ENCODE measurements at regions not wholly inside any gene's neighbourhood (a gene's known extent, or its start where the extent isn't known, plus 50 kb on each side); places are given as distances from the start of the nearest gene placed in this dataset.
"Not testable (repeated sequence)": the region's sequence is repeated elsewhere in the genome, so short reads cannot be mapped to it uniquely, and the experiment has no call there.

DNA sequence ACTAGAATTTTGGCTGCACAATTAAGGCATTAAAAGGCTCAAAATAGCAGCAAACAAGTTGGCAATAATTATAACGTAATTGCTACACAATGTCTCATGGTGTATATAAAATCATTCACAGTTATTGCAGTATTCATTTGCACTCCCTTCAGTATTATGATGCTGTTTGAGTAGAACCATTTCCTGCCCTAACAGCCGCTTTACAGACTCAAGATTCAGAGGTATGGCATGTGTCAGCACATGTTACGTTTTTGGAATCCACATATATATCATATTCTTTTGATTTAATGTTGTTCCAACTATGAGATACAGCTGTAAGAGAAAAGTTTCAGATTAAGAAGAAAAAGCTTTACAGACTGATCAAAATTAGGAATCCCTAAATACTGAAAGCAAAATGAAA lies 56.3 kb upstream of the NCKAP5 start:
- DNase-seq (ENCODE audit: low read depth) = no peak

DNA sequence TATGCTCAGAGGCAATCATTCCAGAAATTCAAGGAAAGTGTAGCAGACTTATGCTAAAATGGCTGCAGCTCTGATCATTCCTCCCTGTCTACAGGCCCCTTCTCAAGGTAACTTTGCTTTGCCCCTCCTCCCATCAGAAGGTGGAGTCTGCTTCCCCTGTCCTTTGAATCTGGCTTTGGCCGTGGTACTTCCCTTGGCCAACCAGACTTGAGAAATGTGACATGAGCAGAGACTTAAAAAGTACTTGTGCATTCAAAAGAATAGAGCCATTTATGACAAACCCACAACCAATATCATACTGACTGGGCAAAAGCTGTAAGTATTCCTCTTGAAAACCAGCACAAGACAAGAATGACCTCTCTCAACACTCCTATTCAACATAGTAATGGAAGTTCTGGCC lies 59.5 kb upstream of the NCKAP5 start:
- no peak for DNase-seq (ENCODE audit: low read depth)

DNA sequence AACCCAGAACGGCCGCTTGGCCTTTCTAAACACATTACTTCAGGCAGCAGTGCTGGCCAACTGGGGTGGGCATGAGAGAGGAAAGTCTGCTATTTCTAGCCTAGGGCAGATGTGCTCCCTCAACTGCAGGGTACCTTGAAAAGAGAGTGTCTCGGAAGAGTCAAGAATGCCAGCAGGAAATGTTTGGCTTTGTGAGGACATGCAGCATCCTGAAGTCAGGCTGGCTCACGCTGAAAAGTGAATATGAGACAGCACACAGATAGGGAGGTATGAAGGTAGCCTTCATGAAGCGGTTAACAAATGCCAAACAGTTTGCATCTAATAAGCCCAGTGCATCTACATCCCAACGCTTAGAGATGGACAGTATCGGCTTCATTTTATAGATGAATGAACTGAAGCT lies 65.0 kb upstream of the NCKAP5 start:
- no peak for DNase-seq (ENCODE audit: low read depth)

DNA sequence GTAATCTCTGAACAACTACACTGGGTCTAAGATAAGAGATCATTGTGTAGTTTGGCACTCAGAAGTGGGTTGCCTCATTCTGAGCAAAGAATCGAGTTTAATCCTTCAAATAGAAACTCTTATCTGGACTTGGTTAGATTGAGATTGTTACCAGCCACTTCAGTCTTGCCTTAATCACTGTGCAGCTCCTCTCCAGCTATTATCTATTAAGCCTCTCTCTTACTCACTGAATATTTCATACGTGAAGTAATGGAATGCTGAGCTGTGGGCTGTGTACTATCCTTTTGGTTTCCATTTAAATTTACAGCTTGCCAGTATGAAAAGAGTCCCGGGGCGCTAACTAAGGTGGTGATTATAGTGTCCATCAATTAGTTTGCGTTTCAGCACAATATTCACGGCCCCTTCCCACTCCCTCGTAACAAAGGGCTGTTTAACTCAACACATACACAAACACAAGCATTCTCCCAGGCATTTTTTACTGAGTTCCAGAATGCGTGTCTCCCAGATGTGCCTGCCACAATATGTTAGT lies 65.7 kb upstream of the NCKAP5 start:
- no peak for DNase-seq (ENCODE audit: low read depth)

DNA sequence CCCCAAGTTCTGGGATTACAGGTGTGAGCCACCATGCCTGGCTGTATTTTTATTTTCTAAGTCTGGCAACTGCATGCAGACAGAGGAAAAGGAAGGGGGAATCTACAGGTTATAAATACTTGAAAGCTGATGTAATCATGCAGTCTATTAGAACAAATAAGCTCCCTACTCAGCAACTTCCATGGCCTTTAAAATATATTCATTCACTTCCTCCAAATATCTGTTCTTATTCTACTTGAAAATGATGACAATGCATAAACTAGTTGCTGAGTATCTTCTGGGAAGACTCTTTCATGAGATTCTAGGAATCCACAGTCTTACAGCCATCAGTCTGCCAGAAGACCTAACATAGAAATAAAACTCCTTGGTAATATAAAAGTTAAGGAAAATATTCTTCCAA lies 66.9 kb upstream of the NCKAP5 start:
- DNase-seq (ENCODE audit: low read depth) = no peak

DNA sequence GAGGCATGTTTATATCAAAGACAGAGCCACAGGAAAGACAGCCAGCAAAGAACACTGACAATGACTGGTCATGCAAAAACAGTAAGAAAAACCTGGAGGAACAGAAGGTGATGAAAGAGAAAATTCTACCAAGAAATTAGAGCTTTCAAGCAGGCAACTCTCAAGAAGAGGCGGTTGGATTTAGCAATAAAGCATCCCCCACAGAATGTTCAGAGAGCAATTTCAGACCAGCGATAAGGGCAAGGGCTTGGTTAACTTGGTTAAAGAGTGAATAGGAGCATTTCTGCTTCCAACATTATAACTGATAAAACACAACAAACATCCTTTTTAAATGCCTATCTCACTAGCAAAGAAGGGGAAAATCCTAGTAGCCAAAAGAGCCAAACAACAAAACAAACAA lies 68.0 kb upstream of the NCKAP5 start:
- no peak for DNase-seq (ENCODE audit: low read depth)

DNA sequence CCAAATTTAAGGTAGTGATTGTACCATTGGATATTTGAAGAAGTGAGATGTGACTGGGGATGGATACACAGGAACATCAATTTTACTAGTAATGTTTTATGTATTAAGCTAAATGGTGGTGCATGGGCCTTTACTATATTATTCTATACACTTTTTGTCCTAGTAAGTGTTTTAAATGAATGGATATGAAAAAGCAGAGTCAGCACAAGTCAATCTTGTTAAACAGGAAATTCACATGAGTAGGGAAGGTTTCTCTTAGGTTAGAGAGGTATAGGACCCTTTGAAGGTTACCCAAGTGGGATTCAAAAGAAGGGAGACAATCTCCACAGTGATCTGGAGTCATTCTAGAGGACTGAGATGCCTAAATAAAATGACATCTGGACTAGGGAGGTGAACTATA lies 71.8 kb upstream of the NCKAP5 start:
- no peak for DNase-seq (ENCODE audit: low read depth)

DNA sequence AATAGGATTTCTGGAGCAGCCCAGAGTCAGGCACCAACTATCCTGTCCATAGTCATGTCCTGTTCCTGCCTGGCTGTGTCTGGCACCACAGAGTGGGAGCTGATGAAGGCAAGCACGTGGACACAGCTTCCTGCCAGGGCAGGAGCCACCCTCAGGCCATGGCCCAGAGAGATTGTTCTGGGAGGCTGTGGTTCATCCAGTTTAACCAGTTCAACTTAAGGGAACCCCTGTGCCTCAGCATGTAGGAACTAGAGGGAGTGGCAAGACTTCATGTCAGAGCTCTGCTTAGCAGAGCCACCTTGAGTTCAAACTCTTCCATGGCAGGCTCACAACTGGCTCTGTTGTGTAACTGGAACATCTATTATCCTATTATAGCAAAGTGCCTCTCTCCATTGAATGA lies 73.2 kb upstream of the NCKAP5 start:
- DNase-seq (ENCODE audit: low read depth) = no peak

DNA sequence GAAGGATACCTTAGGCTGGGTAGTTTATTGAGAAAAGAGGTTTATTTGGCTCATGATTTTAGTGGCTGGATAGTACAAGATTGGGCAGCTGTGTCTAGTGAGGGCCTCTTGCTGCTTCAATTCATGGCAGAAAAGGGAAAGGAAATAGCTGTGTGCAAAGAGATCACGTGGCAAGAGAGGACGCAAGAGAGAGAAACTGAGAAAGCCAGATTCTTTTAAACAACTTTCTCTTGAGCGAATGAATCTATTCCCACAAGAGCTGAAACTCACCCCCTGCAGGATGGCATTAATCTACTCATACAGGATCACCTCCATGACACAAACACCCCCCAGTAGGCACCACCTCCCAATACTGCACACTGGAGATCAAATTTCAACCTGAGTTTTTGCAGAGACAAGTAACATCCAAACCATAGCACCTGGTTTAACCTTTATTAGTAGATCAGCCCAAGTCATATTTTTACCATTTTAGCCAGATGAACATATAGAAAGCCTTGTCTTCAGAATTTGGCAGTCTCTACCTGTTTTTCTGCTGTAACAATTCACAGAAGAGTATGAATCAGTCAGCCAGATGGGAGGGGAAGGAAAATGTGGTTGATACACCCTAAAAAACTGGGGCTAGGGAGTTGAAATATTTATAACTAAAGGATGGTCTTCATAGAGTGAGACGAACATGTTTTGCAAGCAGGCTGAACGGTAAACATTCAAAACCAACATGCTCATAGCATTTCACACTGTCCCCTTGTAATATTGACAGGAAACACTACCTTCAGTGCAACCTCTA lies 73.9 kb upstream of the NCKAP5 start:
- DNase-seq (ENCODE audit: low read depth) = no peak

DNA sequence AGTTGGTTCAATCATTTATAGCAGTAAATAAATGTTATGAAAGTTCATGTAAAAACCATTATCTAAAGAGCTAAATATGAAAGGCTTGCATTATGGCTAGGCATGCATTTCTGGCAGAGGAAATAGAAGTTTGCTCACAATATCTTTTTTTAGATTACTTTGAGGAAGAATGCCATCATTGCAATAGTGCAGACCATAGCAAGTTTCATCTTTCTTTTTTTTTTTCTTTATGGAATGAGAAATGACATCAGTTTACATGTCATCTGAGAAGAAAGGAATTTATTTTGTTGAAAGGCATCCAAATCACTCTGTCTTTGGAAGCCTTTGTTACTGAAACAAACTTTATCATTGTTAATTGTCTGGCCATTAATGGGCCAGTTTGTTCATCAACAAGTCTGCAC lies 74.5 kb upstream of the NCKAP5 start:
- no peak for DNase-seq (ENCODE audit: low read depth)

DNA sequence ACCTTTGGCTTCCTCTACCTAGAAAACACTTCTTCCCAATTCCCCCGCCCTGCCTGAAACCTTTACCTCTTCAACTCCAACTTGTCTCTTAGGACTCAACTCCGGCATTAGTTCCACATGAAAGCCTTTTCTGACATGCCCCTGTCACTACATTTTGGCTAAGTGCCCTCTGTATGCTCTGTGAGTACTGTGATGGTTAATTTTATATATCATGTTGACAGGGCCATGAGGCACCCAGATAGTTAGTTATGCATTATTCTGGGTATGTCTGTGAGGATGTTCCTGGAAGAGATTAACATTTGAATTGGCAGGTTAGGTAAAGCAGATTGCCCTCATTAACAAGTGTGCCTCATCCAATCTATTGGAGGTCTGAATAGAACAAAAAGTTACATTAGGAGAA lies 75.6 kb upstream of the NCKAP5 start:
- DNase-seq (ENCODE audit: low read depth) = no peak

DNA sequence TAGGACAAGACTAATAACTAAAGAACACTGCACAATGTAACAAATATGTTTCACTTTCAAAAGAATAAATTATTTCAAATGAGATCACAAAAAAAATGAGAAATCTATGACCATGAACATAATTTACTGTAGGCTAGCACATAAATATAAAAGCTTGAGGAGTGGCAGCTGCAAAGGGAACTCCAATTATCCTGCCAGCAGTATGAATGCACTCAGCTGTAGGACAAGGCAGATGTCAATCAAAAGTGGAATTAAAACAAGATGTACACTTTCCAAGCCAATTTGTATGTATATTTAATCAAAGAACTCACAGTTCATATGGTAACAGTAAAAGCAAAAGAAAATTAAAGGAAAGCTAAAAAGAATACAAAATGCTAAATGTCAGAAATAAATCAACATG lies 76.6 kb upstream of the NCKAP5 start:
- no peak for DNase-seq (ENCODE audit: low read depth)

DNA sequence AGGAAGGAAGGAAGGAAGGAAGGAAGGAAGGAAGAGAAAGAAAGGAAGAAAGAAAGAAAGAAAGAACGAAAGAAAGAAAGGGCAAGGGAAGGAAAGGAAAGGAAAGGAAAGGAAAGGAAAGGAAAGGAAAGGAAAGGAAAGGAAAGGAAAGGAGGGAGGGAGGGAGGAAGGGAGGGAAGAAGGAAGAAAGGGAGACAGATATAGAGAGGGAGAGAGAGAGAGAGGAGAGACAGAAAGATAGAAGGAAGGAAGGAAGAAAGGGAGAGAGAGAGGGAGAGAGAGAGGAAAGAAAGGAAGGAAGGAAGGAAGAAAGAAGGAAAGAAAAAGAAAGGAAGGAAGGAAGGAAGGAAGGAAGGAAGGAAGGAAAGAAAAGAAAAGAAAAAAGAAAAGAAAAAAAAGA lies 79.1 kb upstream of the NCKAP5 start:
- DNase-seq (ENCODE audit: low read depth) = not testable (repeated sequence)

DNA sequence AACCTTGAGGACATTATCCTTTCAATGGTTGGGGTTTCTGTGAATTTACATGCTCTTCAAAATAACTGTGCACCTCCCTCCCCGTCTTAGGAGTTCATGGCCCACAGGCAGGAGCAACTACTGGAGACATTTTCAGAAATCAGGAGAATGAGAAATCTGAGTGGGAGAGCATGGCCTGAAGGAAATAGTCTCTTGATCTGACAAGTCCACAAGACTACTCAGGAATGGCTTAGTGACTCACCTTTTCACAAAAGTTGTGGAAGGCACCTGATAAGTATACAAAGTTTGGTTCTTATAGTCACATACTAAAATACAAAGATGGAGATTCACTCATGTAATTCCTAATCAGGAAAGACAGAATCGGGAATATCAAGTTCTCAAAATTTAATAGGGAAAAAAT lies 83.6 kb upstream of the NCKAP5 start:
- DNase-seq (ENCODE audit: low read depth) = no peak

DNA sequence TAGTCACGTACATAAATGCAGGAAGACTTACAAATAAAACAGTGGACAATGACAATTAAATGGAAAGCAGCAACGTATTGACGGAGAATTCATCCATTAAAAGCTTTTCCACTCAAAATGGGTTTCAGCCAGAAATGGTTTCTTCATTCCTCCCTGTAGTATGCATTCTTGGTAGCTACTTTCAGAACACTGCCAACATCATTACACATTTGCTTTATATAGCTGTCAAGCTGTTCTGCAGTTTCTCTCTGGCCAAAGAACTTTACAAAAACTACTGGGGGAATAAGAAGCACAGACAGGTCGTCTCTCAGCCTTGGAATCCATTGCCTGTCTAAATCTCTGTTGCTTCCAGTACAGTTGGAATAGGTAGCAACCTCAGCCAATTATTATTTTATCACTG lies 84.1 kb upstream of the NCKAP5 start:
- DNase-seq (ENCODE audit: low read depth) = no peak

DNA sequence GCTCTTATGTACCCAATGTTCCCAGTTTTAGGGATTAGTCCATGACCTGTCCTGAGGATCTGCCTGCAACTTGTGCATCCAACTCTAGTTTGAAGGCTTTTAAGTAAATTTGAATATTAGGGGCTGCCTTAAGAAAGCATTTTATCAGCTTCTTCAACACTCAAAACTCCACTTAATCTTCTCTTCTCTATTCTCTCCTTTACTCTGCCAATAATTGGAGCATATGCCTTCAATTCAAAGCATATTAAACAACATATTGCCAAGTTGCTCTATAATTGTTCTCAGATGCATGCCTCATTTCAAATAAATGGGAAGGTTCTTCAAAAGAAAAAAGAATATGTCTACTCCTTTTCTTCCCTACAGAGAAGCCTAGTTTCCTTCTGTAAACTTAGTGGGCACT lies 84.8 kb upstream of the NCKAP5 start:
- DNase-seq (ENCODE audit: low read depth) = no peak

DNA sequence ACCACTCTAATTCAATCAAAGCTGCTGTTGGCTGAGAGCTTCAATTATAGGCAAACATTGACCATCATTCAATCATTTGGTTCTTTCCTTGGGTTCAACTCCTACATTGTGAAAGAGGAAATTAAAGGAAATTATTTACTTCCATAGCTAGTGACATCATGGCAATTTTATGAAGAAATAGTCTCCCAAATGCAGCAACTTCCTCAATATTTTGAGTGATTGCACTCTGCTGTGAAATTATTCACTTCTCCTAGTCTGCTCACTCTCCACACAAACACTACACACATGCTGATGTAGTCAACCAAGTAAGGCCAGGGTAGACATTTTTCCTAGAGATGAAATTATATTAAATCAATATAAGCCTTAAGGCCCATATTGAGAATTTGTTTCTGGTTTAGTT lies 86.7 kb upstream of the NCKAP5 start:
- DNase-seq (ENCODE audit: low read depth) = no peak

DNA sequence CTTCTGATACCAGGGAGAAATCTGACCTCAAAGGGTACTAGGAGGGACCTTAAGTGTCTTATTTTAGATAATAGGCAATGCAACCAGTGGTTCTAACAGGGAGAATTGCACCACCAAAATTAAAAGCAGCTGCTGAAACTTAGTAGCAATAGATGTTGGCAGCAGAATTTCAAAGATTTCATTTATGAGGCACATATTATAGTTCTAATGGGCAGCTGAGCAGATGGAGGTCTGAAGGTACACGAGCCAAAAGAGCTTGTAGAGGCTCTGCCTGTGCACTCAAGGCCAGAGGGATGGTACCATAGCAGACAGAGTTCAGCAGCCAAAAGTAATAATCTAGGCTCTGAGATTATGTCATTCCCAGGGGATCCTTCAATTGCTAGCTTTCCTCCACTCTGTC lies 87.3 kb upstream of the NCKAP5 start:
- DNase-seq (ENCODE audit: low read depth) = no peak

DNA sequence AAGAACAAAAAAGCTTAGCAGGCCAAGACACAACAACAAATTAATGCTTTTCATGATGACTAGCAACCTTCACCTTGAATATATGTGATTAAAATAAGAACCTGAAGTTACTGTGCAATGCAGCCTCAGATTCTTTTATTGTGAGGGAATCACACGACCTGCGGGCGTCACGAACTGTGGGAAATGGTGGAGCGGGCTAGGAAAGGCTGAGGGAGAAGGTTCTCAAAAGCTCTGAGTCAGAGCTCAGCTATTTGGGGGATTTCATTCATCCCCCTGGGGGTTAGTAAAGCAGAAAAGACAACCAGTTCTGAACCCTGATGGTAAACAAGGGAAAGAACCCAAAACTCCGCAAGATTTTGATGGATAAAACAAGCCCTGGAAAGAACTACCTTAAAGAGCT lies 89.3 kb upstream of the NCKAP5 start:
- no peak for DNase-seq (ENCODE audit: low read depth)

DNA sequence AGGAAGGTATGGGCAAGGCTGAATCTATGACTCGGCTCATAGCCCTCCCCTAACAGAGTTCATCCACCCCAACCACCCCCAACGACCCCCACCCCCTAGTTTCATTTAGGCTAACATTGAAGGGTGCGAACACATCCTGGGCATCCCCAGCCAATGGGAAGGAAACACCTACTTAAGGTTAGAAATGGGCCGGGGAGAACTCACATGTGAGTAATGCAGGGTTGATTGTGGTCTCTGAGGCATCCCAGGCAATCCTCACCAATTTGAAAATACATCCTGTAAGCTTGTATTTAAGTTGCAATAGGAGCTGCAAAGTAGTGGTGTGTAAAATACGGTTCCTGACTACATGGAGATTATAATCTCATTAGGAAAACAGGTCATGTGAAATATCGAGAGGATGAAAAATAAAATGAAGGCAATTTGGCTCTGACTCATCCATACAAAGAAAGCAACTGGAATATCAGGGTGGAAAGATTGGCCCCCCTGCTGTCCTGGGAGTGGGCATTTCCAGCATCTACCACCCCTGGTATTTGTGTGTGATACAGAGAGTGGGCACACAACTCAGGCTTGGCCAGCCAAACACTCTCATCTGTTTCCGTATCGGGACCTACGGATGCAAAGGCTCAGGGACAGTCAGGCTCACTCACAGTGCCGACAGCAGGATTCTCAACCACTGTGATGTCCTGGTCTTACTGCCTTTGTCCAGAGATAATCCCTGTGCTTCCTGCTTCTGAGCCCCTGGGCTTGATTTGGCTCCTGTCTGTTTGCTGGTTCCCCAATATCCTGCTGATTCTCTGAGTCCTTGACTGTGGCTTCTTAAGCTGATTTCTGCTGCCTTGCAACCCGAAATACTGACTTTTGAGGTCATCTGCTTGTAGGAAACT lies 90.0 kb upstream of the NCKAP5 start:
- DNase-seq (ENCODE audit: low read depth) = no peak

DNA sequence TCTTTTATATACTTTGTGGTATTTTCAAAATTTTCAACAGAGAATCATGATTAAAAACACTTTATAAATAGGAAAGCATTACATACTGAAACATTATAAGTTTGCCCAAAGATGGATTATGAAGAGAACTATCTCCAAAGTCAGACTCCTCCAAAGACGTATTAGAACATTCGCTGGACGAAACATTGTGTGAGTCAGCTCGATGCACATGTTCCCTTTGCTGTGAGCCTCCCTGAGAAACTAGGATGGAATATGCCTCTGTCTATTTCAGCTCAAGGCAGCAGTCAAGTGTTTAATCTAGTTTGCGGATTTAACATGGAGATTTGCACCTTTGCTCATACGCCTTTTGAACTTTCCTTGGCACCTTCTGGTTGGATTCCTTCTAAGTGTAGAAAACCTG lies 92.2 kb upstream of the NCKAP5 start:
- DNase-seq (ENCODE audit: low read depth) = no peak

DNA sequence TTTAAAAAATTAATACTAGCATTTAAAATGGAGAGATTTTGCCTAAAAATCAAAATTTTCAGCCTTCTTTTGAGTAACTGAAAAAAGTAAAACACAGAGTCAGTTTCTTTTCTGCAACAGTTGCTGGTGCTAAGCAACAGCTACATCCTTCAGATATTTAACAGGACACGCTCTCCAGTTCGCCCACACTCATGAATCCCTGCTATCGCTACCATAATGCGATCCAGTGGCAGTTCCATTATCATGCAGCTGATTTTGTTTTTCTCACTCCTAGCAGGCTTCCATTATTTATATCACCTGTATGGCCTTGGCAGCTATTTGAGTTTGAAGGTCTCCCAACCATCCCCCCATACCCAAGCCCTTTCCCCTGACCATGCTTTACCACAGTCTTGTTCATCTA lies 93.1 kb upstream of the NCKAP5 start:
- DNase-seq (ENCODE audit: low read depth) = no peak

DNA sequence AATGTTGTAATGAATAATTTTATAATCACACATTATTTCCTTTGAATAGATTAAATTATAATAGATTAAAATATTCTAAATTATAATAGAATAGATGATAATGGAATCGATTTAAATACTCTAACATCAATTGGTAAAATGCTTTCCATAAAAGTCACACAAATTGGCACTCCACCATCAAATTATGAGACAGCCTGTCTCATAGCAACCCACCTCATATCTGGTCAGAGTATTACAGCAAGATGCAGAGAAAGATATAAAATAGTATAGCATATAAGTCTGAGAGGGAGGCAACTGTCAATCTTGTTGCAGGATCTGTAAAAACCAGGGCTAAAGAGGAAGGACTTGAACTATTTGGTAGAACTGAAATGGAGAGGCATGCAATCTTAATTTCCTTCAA lies 98.4 kb upstream of the NCKAP5 start:
- DNase-seq (ENCODE audit: low read depth) = no peak
